ENCODE measurements at regions not wholly inside any gene's neighbourhood (a gene's known extent, or its start where the extent isn't known, plus 50 kb on each side); places are given as distances from the start of the nearest gene placed in this dataset.

GRCh38 chr4:43356786-43357185, 464.3 kb downstream of the GRXCR1 start:
- Histone ChIP-seq H4K20me1 (ENCODE audit: insufficient read depth, low read depth, low read length) (no peaks in the 10 kb centered on the region), H3K79me2 (ENCODE audit: low read length) (no peaks in the 10 kb centered on the region), H3K9me2 (replicated peaks; ENCODE audit: insufficient read depth, low read length) (no peaks in the 10 kb centered on the region), H3K36me3 (ENCODE audit: insufficient read depth, low read length) (no peaks in the 10 kb centered on the region), H3K9me3 (ENCODE audit: low read length) (peaks cover 7% of the 10 kb centered on the region; the same call in 1 of the 2 replicates), H3K4me1 (ENCODE audit: low read length) (no peaks in the 10 kb centered on the region), H3K4me3 (ENCODE audit: low read length) (no peak overlapping the region), H3K9ac (ENCODE audit: low read length) (no peak overlapping the region), H3K27me3 (ENCODE audit: low read length) (no peaks in the 10 kb centered on the region), H3K4me2 (ENCODE audit: low read depth, low read length, poor library complexity, severe bottlenecking) (no peak overlapping the region), H2AFZ (ENCODE audit: low read length) (no peak overlapping the region), H3K27ac (ENCODE audit: low read length) (no peak overlapping the region)
- no peak for DNase-seq

DNA sequence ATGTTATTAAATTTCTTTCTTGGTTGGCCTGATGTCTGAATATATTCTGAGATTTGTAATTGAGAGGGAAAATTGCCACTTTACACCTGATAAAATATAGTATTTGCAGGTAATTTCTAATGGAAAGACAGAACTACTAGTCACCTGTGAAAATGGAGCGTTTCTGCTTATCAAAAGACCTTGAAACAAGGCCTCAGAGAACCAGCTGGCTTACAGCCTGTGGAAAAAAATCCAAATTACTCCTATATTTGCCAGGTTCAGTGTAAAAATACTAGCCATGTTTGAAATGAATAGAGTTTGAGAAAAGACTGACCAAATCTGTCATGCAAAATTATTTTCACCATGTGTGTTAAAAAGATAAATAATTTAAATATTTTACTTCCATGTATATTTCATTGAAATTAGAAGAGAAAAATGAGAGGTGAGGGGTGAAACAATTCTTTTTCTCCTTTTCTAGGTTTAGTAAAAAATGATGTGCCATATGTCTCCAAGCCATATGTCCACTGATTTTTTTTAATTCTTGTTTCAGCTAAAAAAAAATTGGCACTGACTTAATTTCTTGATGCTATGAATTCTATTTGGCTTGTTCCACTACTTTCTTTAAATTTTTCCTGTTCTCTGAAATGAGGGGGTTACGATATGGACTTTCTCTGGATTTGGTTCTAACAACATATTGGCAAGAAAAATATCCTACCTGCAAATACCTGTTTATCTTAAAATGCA, 464.9 kb downstream of the GRXCR1 start:
- H3K27me3 ChIP-seq (ENCODE audit: low read length), result no peaks in the 10 kb centered on the region
- H3K4me1 ChIP-seq (ENCODE audit: low read length), result no peaks in the 10 kb centered on the region
- H3K9ac ChIP-seq (ENCODE audit: low read length), result no peak overlapping the region
- H3K36me3 ChIP-seq (ENCODE audit: insufficient read depth, low read length), result no peaks in the 10 kb centered on the region
- peaks cover 3% of the 10 kb centered on the region; the same call in 1 of the 2 replicates for H3K9me3 ChIP-seq (ENCODE audit: low read length)
- H3K79me2 ChIP-seq (ENCODE audit: low read length), result no peaks in the 10 kb centered on the region
- no peaks in the 10 kb centered on the region for H3K9me2 ChIP-seq (replicated peaks; ENCODE audit: insufficient read depth, low read length)
- H2AFZ ChIP-seq (ENCODE audit: low read length), result no peak overlapping the region
- H4K20me1 ChIP-seq (ENCODE audit: insufficient read depth, low read depth, low read length), result no peaks in the 10 kb centered on the region
- H3K4me3 ChIP-seq (ENCODE audit: low read length), result no peak overlapping the region
- no peak for DNase-seq
- H3K27ac ChIP-seq (ENCODE audit: low read length), result no peak overlapping the region
- H3K4me2 ChIP-seq (ENCODE audit: low read depth, low read length, poor library complexity, severe bottlenecking), result no peak overlapping the region

DNA sequence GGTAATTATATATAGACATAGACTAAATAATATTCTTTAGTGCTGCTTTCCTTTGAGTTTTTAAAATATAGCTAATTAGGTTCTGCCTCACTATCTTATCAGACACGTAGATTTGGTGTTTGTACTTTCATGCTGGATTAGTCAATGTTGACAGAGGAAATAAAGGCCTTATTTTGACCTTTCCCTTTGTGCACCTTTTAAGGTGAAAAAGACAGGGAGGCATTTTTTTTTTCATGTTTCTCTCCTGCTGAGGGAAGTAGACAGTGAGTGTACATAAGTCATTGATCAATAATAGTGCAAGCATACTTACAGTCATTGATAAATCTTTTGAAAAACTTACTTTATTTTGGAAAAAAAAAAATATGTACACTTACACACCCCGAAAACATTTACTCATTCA, 467.8 kb downstream of the GRXCR1 start:
- Histone ChIP-seq H3K27ac (ENCODE audit: low read length) (no peak overlapping the region), H3K9ac (ENCODE audit: low read length) (no peak overlapping the region), H3K4me3 (ENCODE audit: low read length) (no peak overlapping the region), H3K79me2 (ENCODE audit: low read length) (no peaks in the 10 kb centered on the region), H3K9me2 (replicated peaks; ENCODE audit: insufficient read depth, low read length) (no peaks in the 10 kb centered on the region), H2AFZ (ENCODE audit: low read length) (no peak overlapping the region), H3K27me3 (ENCODE audit: low read length) (no peaks in the 10 kb centered on the region), H3K9me3 (ENCODE audit: low read length) (peaks cover 3% of the 10 kb centered on the region; the same call in 1 of the 2 replicates), H3K4me1 (ENCODE audit: low read length) (no peaks in the 10 kb centered on the region), H3K4me2 (ENCODE audit: low read depth, low read length, poor library complexity, severe bottlenecking) (no peak overlapping the region), H3K36me3 (ENCODE audit: insufficient read depth, low read length) (no peaks in the 10 kb centered on the region), H4K20me1 (ENCODE audit: insufficient read depth, low read depth, low read length) (no peaks in the 10 kb centered on the region)
- no peak for DNase-seq

GRCh38 chr4:43362875-43363636, 470.5 kb downstream of the GRXCR1 start:
- no peak for DNase-seq
- Histone ChIP-seq H3K9me3 (ENCODE audit: low read length) (peaks cover 8% of the 10 kb centered on the region; the same call in 1 of the 2 replicates), H3K27me3 (ENCODE audit: low read length) (no peaks in the 10 kb centered on the region), H3K4me1 (ENCODE audit: low read length) (no peaks in the 10 kb centered on the region), H3K9ac (ENCODE audit: low read length) (no peak overlapping the region), H3K79me2 (ENCODE audit: low read length) (no peaks in the 10 kb centered on the region), H3K9me2 (replicated peaks; ENCODE audit: insufficient read depth, low read length) (no peaks in the 10 kb centered on the region), H2AFZ (ENCODE audit: low read length) (no peak overlapping the region), H4K20me1 (ENCODE audit: insufficient read depth, low read depth, low read length) (no peaks in the 10 kb centered on the region), H3K4me3 (ENCODE audit: low read length) (no peak overlapping the region), H3K27ac (ENCODE audit: low read length) (no peak overlapping the region), H3K4me2 (ENCODE audit: low read depth, low read length, poor library complexity, severe bottlenecking) (no peak overlapping the region), H3K36me3 (ENCODE audit: insufficient read depth, low read length) (no peaks in the 10 kb centered on the region)

DNA sequence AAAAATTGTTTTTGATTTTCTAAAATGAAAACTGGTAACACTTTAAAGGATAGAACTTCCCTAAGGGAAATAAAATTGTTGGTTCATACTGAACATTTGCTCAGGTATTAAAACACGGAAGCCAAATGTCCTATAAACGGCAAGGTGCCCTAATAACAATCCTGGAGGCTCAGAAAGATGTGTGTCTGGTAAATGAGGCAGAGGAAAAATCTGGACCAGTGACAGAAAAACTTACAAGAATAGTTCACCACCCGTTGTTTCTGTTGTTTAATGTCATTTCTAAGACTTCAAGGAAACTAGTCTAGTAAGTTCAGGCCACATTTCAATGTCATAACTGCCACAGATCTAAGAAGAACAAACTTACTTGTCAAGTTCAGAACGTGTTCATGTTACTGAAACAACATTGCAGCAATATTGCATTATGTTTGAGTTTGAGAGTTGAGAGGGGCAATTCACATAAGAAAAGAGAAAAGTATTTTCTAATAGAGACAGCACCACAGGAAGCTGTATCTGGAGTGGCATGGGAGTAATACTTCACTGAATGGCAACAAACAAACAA, 476.6 kb downstream of the GRXCR1 start:
- Histone ChIP-seq H3K79me2 (ENCODE audit: low read length) (no peaks in the 10 kb centered on the region), H3K9me3 (ENCODE audit: low read length) (peaks cover 12% of the 10 kb centered on the region), H3K4me1 (ENCODE audit: low read length) (no peaks in the 10 kb centered on the region), H4K20me1 (ENCODE audit: insufficient read depth, low read depth, low read length) (no peaks in the 10 kb centered on the region), H3K9me2 (replicated peaks; ENCODE audit: insufficient read depth, low read length) (no peaks in the 10 kb centered on the region), H2AFZ (ENCODE audit: low read length) (no peak overlapping the region), H3K27me3 (ENCODE audit: low read length) (no peaks in the 10 kb centered on the region), H3K27ac (ENCODE audit: low read length) (no peak overlapping the region), H3K4me2 (ENCODE audit: low read depth, low read length, poor library complexity, severe bottlenecking) (no peak overlapping the region), H3K36me3 (ENCODE audit: insufficient read depth, low read length) (no peaks in the 10 kb centered on the region), H3K9ac (ENCODE audit: low read length) (no peak overlapping the region), H3K4me3 (ENCODE audit: low read length) (no peak overlapping the region)
- DNase-seq, result no peak

GRCh38 chr4:43373201-43373600, 480.7 kb downstream of the GRXCR1 start:
- Histone ChIP-seq H3K9me2 (replicated peaks; ENCODE audit: insufficient read depth, low read length) (no peaks in the 10 kb centered on the region), H3K9ac (ENCODE audit: low read length) (no peak overlapping the region), H3K27me3 (ENCODE audit: low read length) (no peaks in the 10 kb centered on the region), H3K79me2 (ENCODE audit: low read length) (no peaks in the 10 kb centered on the region), H4K20me1 (ENCODE audit: insufficient read depth, low read depth, low read length) (no peaks in the 10 kb centered on the region), H3K27ac (ENCODE audit: low read length) (no peak overlapping the region), H3K4me3 (ENCODE audit: low read length) (no peak overlapping the region), H3K4me1 (ENCODE audit: low read length) (no peaks in the 10 kb centered on the region), H3K9me3 (ENCODE audit: low read length) (peaks cover 6% of the 10 kb centered on the region), H3K4me2 (ENCODE audit: low read depth, low read length, poor library complexity, severe bottlenecking) (no peak overlapping the region), H2AFZ (ENCODE audit: low read length) (no peak overlapping the region), H3K36me3 (ENCODE audit: insufficient read depth, low read length) (no peaks in the 10 kb centered on the region)
- DNase-seq, result no peak

DNA sequence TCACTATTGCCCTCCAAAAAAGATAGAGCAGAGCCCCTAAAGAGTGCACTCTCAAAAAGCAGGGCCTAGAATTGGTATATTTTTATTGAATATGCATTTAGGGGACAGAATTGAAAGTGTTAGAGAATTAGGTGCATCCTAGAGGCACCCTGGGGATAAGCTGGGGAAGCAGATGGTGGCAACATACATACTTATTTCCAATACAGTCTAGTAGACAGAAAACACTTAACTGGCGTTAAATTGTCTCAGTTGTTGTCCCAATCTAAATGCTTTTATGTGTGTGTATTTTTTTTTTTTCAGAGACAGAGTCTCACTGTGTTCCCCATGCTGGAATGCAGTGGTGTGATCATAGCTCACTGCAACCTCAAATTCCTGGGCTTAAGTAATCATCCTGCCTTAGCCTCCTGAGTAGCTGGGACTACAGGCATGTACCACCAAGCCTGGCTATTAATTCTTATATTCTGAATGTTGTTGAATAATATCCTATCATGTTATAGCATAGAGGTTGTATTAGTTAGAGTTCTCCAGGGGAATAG, 481.8 kb downstream of the GRXCR1 start:
- Histone ChIP-seq H3K27me3 (ENCODE audit: low read length) (no peaks in the 10 kb centered on the region), H3K36me3 (ENCODE audit: insufficient read depth, low read length) (no peaks in the 10 kb centered on the region), H3K9me2 (replicated peaks; ENCODE audit: insufficient read depth, low read length) (no peaks in the 10 kb centered on the region), H3K9me3 (ENCODE audit: low read length) (peaks cover 6% of the 10 kb centered on the region), H3K27ac (ENCODE audit: low read length) (no peak overlapping the region), H3K9ac (ENCODE audit: low read length) (no peak overlapping the region), H2AFZ (ENCODE audit: low read length) (no peak overlapping the region), H3K4me1 (ENCODE audit: low read length) (no peaks in the 10 kb centered on the region), H3K4me3 (ENCODE audit: low read length) (no peak overlapping the region), H3K4me2 (ENCODE audit: low read depth, low read length, poor library complexity, severe bottlenecking) (no peak overlapping the region), H3K79me2 (ENCODE audit: low read length) (no peaks in the 10 kb centered on the region), H4K20me1 (ENCODE audit: insufficient read depth, low read depth, low read length) (no peaks in the 10 kb centered on the region)
- DNase-seq, result no peak

DNA sequence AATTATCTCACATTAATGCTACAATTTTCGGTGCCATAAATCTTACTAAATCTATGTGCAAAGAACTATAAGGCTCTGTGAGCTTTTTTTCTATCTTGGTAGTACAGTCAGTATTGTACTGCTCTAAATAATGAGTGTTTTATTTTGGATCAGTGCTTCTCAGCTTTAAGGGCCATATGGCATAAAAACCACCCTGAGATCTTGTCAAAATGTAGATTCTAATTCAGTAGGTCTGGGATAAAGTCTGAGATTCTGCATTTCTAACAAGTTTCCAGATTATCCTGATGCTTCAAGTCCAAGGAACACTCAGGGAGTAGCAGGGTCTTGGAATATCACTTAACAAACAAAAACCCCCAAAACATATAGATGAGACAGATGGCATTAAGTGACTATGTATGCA, 486.5 kb downstream of the GRXCR1 start:
- H3K9me3 ChIP-seq (ENCODE audit: low read length), result peaks cover 15% of the 10 kb centered on the region
- H3K27me3 ChIP-seq (ENCODE audit: low read length), result no peaks in the 10 kb centered on the region
- H3K9me2 ChIP-seq (replicated peaks; ENCODE audit: insufficient read depth, low read length), result no peaks in the 10 kb centered on the region
- H3K27ac ChIP-seq (ENCODE audit: low read length), result no peak overlapping the region
- H4K20me1 ChIP-seq (ENCODE audit: insufficient read depth, low read depth, low read length), result no peaks in the 10 kb centered on the region
- no peak overlapping the region for H3K4me2 ChIP-seq (ENCODE audit: low read depth, low read length, poor library complexity, severe bottlenecking)
- no peak overlapping the region for H3K9ac ChIP-seq (ENCODE audit: low read length)
- H3K4me3 ChIP-seq (ENCODE audit: low read length), result no peak overlapping the region
- H3K4me1 ChIP-seq (ENCODE audit: low read length), result no peaks in the 10 kb centered on the region
- H2AFZ ChIP-seq (ENCODE audit: low read length), result no peak overlapping the region
- no peaks in the 10 kb centered on the region for H3K79me2 ChIP-seq (ENCODE audit: low read length)
- DNase-seq, result no peak
- H3K36me3 ChIP-seq (ENCODE audit: insufficient read depth, low read length), result no peaks in the 10 kb centered on the region
